NCI-H748 treated with DMSO at 0.1 percent for 48 hours (cell line): ENCODE measurements at regions not wholly inside any gene's neighbourhood (a gene's known extent, or its start where the extent isn't known, plus 50 kb on each side); places are given as distances from the start of the nearest gene placed in this dataset.

ENCODE experiments used
- DNase-seq: peaks from one replicate; lab custom pipeline; 2025; lab: John Stamatoyannopoulos, UW

- DNase-seq = no peak
These were observed 62.4 kb upstream of the MKLN1 start for GRCh38 chr7:131265227-131265626.

- DNase-seq = no peak
These were observed 60.0 kb upstream of the MKLN1 start for GRCh38 chr7:131267631-131268030.

- no peak for DNase-seq
These were observed 58.8 kb upstream of the MKLN1 start for GRCh38 chr7:131268906-131269305.

- no peak for DNase-seq
These were observed 55.6 kb upstream of the MKLN1 start for GRCh38 chr7:131272086-131272485.

GRCh38 chr7:131274986-131275385 lies 52.7 kb upstream of the MKLN1 start:
- DNase-seq = no peak

GRCh38 chr7:131276190-131276589 lies 51.5 kb upstream of the MKLN1 start:
- no peak for DNase-seq

GRCh38 chr7:131276748-131277147 lies 50.9 kb upstream of the MKLN1 start:
- DNase-seq = no peak
